ENCODE measurements at regions not wholly inside any gene's neighbourhood (a gene's known extent, or its start where the extent isn't known, plus 50 kb on each side); places are given as distances from the start of the nearest gene placed in this dataset.

- Histone ChIP-seq H3K9me3 (ENCODE audit: low read length) (no peaks in the 10 kb centered on the region), H3K79me2 (replicated peaks; ENCODE audit: insufficient read depth, low read length) (peaks cover 58% of the 10 kb centered on the region), H3K4me3 (ENCODE audit: low read length) (no peak overlapping the region), H3K4me2 (ENCODE audit: low read length) (no peak overlapping the region), H2AFZ (ENCODE audit: low read depth, low read length) (no peak overlapping the region), H3K36me3 (ENCODE audit: insufficient read depth, low read length) (no peaks in the 10 kb centered on the region), H3K27me3 (ENCODE audit: insufficient read depth, low read depth, low read length) (peaks cover 6% of the 10 kb centered on the region), H3F3A (ENCODE audit: insufficient read depth, low read length, poor library complexity, severe bottlenecking) (no peaks in the 10 kb centered on the region), H3K9me2 (ENCODE audit: insufficient read depth, low read length) (no peaks in the 10 kb centered on the region), H3K27ac (ENCODE audit: low read length) (no peak overlapping the region), H3K9ac (ENCODE audit: low read length) (no peak overlapping the region), H4K20me1 (ENCODE audit: insufficient read depth) (no peaks in the 10 kb centered on the region)
- no peak for TF ChIP-seq TAF1 (IDR thresholded peaks at IDR 0.05; ENCODE audit: low read depth)
- TF ChIP-seq POLR2AphosphoS5 (IDR thresholded peaks at IDR 0.05) = no peak
- TF ChIP-seq SMC3 (conservative IDR thresholded peaks at IDR 0.05; ENCODE audit: poor library complexity) = no peak
- no peak for TF ChIP-seq EZH2 (IDR thresholded peaks at IDR 0.05; ENCODE audit: borderline replicate concordance, insufficient read depth, low read length, poor library complexity, severe bottlenecking)
- TF ChIP-seq MXI1 (conservative IDR thresholded peaks at IDR 0.05; ENCODE audit: poor library complexity, severe bottlenecking) = no peak
- no peak for TF ChIP-seq CTCF (IDR thresholded peaks at IDR 0.05; ENCODE audit: poor library complexity, severe bottlenecking)
- TF ChIP-seq REST (IDR thresholded peaks at IDR 0.05; ENCODE audit: borderline replicate concordance) = no peak
- no peak for TF ChIP-seq EP300 (conservative IDR thresholded peaks at IDR 0.05; ENCODE audit: poor library complexity, severe bottlenecking)
- no peak for TF ChIP-seq RAD21 (conservative IDR thresholded peaks at IDR 0.05)
These were observed 355.1 kb downstream of the LIG4 start for GRCh38 chr13:107860284-107860683.

- Histone ChIP-seq H3K9me2 (ENCODE audit: insufficient read depth, low read length) (no peaks in the 10 kb centered on the region), H3K4me3 (ENCODE audit: low read length) (no peak overlapping the region), H3K9me3 (ENCODE audit: low read length) (no peaks in the 10 kb centered on the region), H3F3A (ENCODE audit: insufficient read depth, low read length, poor library complexity, severe bottlenecking) (no peaks in the 10 kb centered on the region), H3K79me2 (replicated peaks; ENCODE audit: insufficient read depth, low read length) (peaks cover 5% of the 10 kb centered on the region), H3K36me3 (ENCODE audit: insufficient read depth, low read length) (no peaks in the 10 kb centered on the region), H3K4me2 (ENCODE audit: low read length) (no peak overlapping the region), H2AFZ (ENCODE audit: low read depth, low read length) (no peak overlapping the region), H3K27ac (ENCODE audit: low read length) (no peak overlapping the region), H4K20me1 (ENCODE audit: insufficient read depth) (no peaks in the 10 kb centered on the region), H3K27me3 (ENCODE audit: insufficient read depth, low read depth, low read length) (no peaks in the 10 kb centered on the region), H3K9ac (ENCODE audit: low read length) (no peak overlapping the region)
- no peak for TF ChIP-seq SMC3 (conservative IDR thresholded peaks at IDR 0.05; ENCODE audit: poor library complexity)
- TF ChIP-seq CTCF (IDR thresholded peaks at IDR 0.05; ENCODE audit: poor library complexity, severe bottlenecking) = no peak
- TF ChIP-seq RAD21 (conservative IDR thresholded peaks at IDR 0.05) = no peak
- no peak for TF ChIP-seq MXI1 (conservative IDR thresholded peaks at IDR 0.05; ENCODE audit: poor library complexity, severe bottlenecking)
- no peak for TF ChIP-seq TAF1 (IDR thresholded peaks at IDR 0.05; ENCODE audit: low read depth)
- TF ChIP-seq REST (IDR thresholded peaks at IDR 0.05; ENCODE audit: borderline replicate concordance) = no peak
- TF ChIP-seq POLR2AphosphoS5 (IDR thresholded peaks at IDR 0.05) = no peak
- TF ChIP-seq EP300 (conservative IDR thresholded peaks at IDR 0.05; ENCODE audit: poor library complexity, severe bottlenecking) = no peak
- TF ChIP-seq EZH2 (IDR thresholded peaks at IDR 0.05; ENCODE audit: borderline replicate concordance, insufficient read depth, low read length, poor library complexity, severe bottlenecking) = no peak
These were observed 360.5 kb downstream of the LIG4 start for GRCh38 chr13:107854880-107855279.

Data from neural cell (in vitro differentiated cells).